HCT116 (cell line): ENCODE measurements at regions not wholly inside any gene's neighbourhood (a gene's known extent, or its start where the extent isn't known, plus 50 kb on each side); places are given as distances from the start of the nearest gene placed in this dataset.

ENCODE experiments used
- ELF1 ChIP-seq: IDR thresholded peaks from 2 replicates; pipeline ENCODE4 v1.6.1; 2012; ENCODE audit warnings: low read depth, borderline replicate concordance
- JUND ChIP-seq: IDR thresholded peaks from 2 replicates; pipeline ENCODE4 v1.6.1; 2012
- POLR2A ChIP-seq: IDR thresholded peaks from 2 replicates; pipeline ENCODE4 v1.7.0; 2011; ENCODE audit warnings: borderline replicate concordance; ENCODE audit not compliant: insufficient read depth, insufficient read length; ENCODE audit errors: extremely low read depth
- POLR2AphosphoS5 ChIP-seq: IDR thresholded peaks from 2 replicates; pipeline ENCODE4 v1.6.1; 2011; ENCODE audit warnings: mild to moderate bottlenecking, low read depth, low read length, moderate library complexity
- TF ChIP-seq, protein P1 (sequence below), 3 experiments: fragments of 200-600 bp in 1 of 3; sonication (generic) in 1 of 3; IDR thresholded peaks in 2 of 3; conservative IDR thresholded peaks in 1 of 3; 2 replicates each; pipeline ENCODE4 v1.5.1; 2012 to 2017; ENCODE audit warnings: low read depth in 2 of 3, low read length in 2 of 3, antibody characterized with exemption in 1 of 3, borderline replicate concordance in 1 of 3, control low read depth in 1 of 3, mild to moderate bottlenecking in 1 of 3, mixed read lengths in 1 of 3, mixed run types in 1 of 3, moderate library complexity in 1 of 3; ENCODE audit not compliant: insufficient read depth in 1 of 3

DNA sequence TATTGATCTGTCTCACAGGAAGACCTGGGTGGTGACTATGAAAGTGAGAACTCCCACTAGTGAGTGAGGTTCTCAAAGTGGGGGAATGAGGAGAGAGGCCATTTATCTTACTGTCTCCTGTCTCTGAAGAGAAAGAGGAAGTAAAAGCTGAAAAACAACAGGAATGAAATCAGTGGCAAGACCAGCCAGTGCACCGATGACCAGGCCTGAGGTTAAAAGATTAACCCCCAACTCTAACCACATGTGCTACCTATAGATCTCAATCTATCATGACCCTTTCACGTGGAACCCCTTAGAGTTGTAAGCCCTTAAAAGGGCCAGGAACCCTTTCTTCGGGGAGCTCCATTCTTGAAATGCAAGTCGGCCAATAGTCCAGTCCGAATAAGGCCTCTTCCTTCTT, 239.3 kb upstream of the CNTN6 start:
- TF ChIP-seq, protein P1, sequence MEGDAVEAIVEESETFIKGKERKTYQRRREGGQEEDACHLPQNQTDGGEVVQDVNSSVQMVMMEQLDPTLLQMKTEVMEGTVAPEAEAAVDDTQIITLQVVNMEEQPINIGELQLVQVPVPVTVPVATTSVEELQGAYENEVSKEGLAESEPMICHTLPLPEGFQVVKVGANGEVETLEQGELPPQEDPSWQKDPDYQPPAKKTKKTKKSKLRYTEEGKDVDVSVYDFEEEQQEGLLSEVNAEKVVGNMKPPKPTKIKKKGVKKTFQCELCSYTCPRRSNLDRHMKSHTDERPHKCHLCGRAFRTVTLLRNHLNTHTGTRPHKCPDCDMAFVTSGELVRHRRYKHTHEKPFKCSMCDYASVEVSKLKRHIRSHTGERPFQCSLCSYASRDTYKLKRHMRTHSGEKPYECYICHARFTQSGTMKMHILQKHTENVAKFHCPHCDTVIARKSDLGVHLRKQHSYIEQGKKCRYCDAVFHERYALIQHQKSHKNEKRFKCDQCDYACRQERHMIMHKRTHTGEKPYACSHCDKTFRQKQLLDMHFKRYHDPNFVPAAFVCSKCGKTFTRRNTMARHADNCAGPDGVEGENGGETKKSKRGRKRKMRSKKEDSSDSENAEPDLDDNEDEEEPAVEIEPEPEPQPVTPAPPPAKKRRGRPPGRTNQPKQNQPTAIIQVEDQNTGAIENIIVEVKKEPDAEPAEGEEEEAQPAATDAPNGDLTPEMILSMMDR (IDR thresholded peaks at IDR 0.05 in 2 of 3, conservative IDR thresholded peaks at IDR 0.05 in 1 of 3; ENCODE audit: borderline replicate concordance in 1 of 3, insufficient read depth in 1 of 3, low read depth in 2 of 3, low read length in 2 of 3): no peak
- TF ChIP-seq ELF1 (no peak), POLR2A (no peak), JUND (no peak), POLR2AphosphoS5 (no peak)
